HL-60 (cell line): ENCODE measurements at regions not wholly inside any gene's neighbourhood (a gene's known extent, or its start where the extent isn't known, plus 50 kb on each side); places are given as distances from the start of the nearest gene placed in this dataset.

Experiments
- DNase-seq, 2 experiments: peaks; one replicate each; pipeline ENCODE4 v3.0.0-alpha.2; 2010 to 2020; ENCODE audit warnings: low read depth in 1 of 2, low spot score in 1 of 2
- H3K27ac ChIP-seq: fragments of 250-450 bp; sonication (Bioruptor Pico); replicated peaks from 2 replicates; pipeline ENCODE4 v1.5.1; 2020; ENCODE audit warnings: mild to moderate bottlenecking, moderate library complexity
- H3K27me3 ChIP-seq: fragments of 250-450 bp; sonication (Bioruptor Pico); 2 replicates; pipeline ENCODE4 v1.5.1; 2021; ENCODE audit warnings: mild to moderate bottlenecking, moderate library complexity; ENCODE audit not compliant: insufficient read depth, poor library complexity, severe bottlenecking
- H3K4me3 ChIP-seq: replicated peaks from 2 replicates; pipeline ENCODE4 v1.5.1; 2011; ENCODE audit warnings: mild to moderate bottlenecking, control low read depth, low read length; ENCODE audit not compliant: insufficient read depth
- CTCF ChIP-seq: IDR thresholded peaks from one replicate; pipeline ENCODE4 v1.5.1; 2011; ENCODE audit warnings: low read length, control low read depth, inconsistent platforms; ENCODE audit not compliant: insufficient read depth
- GABPA ChIP-seq: IDR thresholded peaks from 2 replicates; pipeline ENCODE4 v1.6.1; 2012; ENCODE audit warnings: low read depth
- POLR2AphosphoS5 ChIP-seq: IDR thresholded peaks from 2 replicates; pipeline ENCODE4 v1.6.1; 2012; ENCODE audit warnings: low read depth
- REST ChIP-seq: IDR thresholded peaks from 2 replicates; pipeline ENCODE4 v1.6.1; 2012; ENCODE audit warnings: low read depth; ENCODE audit not compliant: insufficient replicate concordance
- SPI1 ChIP-seq: IDR thresholded peaks from 2 replicates; pipeline ENCODE4 v1.6.1; 2012; ENCODE audit warnings: low read depth, mild to moderate bottlenecking, borderline replicate concordance

- H3K27me3 ChIP-seq, result no peaks in the 10 kb centered on the region
- H3K4me3 ChIP-seq, result no peak overlapping the region
- DNase-seq, result no peak
- TF ChIP-seq REST (no peak), CTCF (no peak), GABPA (no peak), POLR2AphosphoS5 (no peak), SPI1 (no peak)
- no peak overlapping the region for H3K27ac ChIP-seq
These were observed 190.1 kb downstream of the TM2D1 start for GRCh38 chr1:61534847-61535246.

- Histone ChIP-seq H3K27me3 (no peaks in the 10 kb centered on the region), H3K4me3 (no peak overlapping the region), H3K27ac (no peak overlapping the region)
- TF ChIP-seq POLR2AphosphoS5 (no peak), REST (no peak), GABPA (no peak), SPI1 (no peak), CTCF (no peak)
- no peak for DNase-seq
These were observed 191.4 kb downstream of the TM2D1 start for GRCh38 chr1:61533546-61533945.

- H3K4me3 ChIP-seq, result no peak overlapping the region
- no peak overlapping the region for H3K27ac ChIP-seq
- TF ChIP-seq REST (no peak), CTCF (no peak), SPI1 (no peak), POLR2AphosphoS5 (no peak), GABPA (no peak)
- DNase-seq, result no peak
- H3K27me3 ChIP-seq, result peaks cover 2% of the 10 kb centered on the region
These were observed 193.2 kb downstream of the TM2D1 start for GRCh38 chr1:61531716-61532115.
